GM06990 (cell line): ENCODE measurements at regions not wholly inside any gene's neighbourhood (a gene's known extent, or its start where the extent isn't known, plus 50 kb on each side); places are given as distances from the start of the nearest gene placed in this dataset.

Experiments used
- DNase-seq: peaks from one replicate; pipeline ENCODE4 v3.0.0-alpha.2; 2011; ENCODE audit not compliant: insufficient read length; ENCODE audit errors: extremely low read depth
- H3K27me3 ChIP-seq: replicated peaks from 2 replicates; pipeline ENCODE4 v1.6.0; 2011; ENCODE audit warnings: low read length; ENCODE audit not compliant: control insufficient read depth, insufficient read depth
- H3K36me3 ChIP-seq: 2 replicates; pipeline ENCODE4 v1.5.1; 2011; ENCODE audit warnings: low read length; ENCODE audit not compliant: control insufficient read depth, insufficient read depth
- H3K4me3 ChIP-seq: replicated peaks from 2 replicates; pipeline ENCODE4 v1.5.1; 2011; ENCODE audit warnings: low read depth, mild to moderate bottlenecking, control low read depth, low read length
- CTCF ChIP-seq: IDR thresholded peaks from 2 replicates; pipeline ENCODE4 v1.5.1; 2011; ENCODE audit warnings: low read length, control low read depth, mild to moderate bottlenecking, inconsistent platforms; ENCODE audit not compliant: insufficient read depth, poor library complexity, severe bottlenecking

DNA sequence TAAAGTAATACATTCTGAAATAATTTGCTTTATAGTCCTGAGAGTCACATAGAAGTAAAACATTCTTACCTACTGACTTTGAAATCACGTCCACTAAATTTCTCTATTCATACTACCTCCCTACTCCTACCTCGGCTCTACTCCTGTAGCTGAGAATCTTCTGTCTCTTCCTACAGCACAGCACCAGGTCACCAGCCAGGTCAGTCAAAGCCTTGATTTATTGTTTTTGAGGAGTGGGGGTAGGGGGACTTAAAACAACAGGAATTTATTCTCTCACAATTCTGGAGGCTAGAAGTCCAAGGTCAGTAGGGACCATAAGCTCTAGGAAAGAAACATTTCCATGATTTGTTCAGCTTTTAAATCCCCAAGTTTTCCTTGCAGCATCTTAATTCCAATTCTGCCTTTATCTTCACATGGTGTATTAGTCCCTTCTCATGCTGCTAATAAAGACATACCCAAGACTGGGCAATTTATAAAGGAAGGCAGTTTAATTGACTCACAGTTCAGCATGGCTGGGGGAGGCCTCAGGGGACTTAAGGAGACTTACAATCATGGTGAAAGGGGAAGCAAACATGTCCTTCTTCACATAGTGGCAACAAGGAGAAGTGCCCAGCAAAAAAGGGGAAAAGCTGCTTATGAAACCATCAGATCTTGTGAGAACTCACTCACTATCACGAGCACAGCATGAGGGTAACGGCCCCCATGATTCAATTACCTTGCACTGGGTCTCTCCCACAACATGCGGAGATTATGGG lies 49.6 kb upstream of the CCNG1 start:
- DNase-seq, result no peak
- H3K4me3 ChIP-seq, result no peak overlapping the region
- H3K36me3 ChIP-seq, result no peaks in the 10 kb centered on the region
- no peaks in the 10 kb centered on the region for H3K27me3 ChIP-seq
- no peak for TF ChIP-seq CTCF
